HG03457 (cell line): ENCODE measurements at regions not wholly inside any gene's neighbourhood (a gene's known extent, or its start where the extent isn't known, plus 50 kb on each side); places are given as distances from the start of the nearest gene placed in this dataset.

ENCODE experiments used
- ATAC-seq: cut with Tn5 transposase; IDR thresholded peaks from one replicate; pipeline ENCODE4 v1.9.1; 2021; ENCODE audit warnings: moderate number of reproducible peaks; ENCODE audit not compliant: unreplicated experiment

- no peak for ATAC-seq
These were observed 182.6 kb upstream of the THSD7B start for GRCh38 chr2:136582628-136583205.

- ATAC-seq, result no peak
These were observed 193.0 kb upstream of the THSD7B start for GRCh38 chr2:136572335-136572734.

- no peak for ATAC-seq
These were observed 208.1 kb upstream of the THSD7B start for GRCh38 chr2:136557203-136557602.

GRCh38 chr2:136550181-136550580 is 215.2 kb upstream of the THSD7B start:
- ATAC-seq, result no peak

- ATAC-seq, result no peak
These were observed 226.0 kb upstream of the THSD7B start for GRCh38 chr2:136539355-136539754.

GRCh38 chr2:136538489-136538888 is 226.9 kb upstream of the THSD7B start:
- no peak for ATAC-seq

GRCh38 chr2:136534811-136535210 is 230.5 kb upstream of the THSD7B start:
- no peak for ATAC-seq

GRCh38 chr2:136532171-136532570 is 233.2 kb upstream of the THSD7B start:
- ATAC-seq, result no peak

- ATAC-seq, result no peak
These were observed 233.6 kb upstream of the THSD7B start for GRCh38 chr2:136531731-136532130.

- ATAC-seq, result no peak
These were observed 235.2 kb upstream of the THSD7B start for GRCh38 chr2:136530146-136530545.

GRCh38 chr2:136527560-136527959 is 237.8 kb upstream of the THSD7B start:
- no peak for ATAC-seq

GRCh38 chr2:136522724-136523123 is 242.6 kb upstream of the THSD7B start:
- ATAC-seq, result no peak

- ATAC-seq, result no peak
These were observed 247.6 kb upstream of the THSD7B start for GRCh38 chr2:136517716-136518115.

GRCh38 chr2:136510244-136510643 is 255.1 kb upstream of the THSD7B start:
- ATAC-seq, result no peak

GRCh38 chr2:136505462-136505861 is 259.9 kb upstream of the THSD7B start:
- ATAC-seq, result no peak

GRCh38 chr2:136502660-136503059 is 262.7 kb upstream of the THSD7B start:
- no peak for ATAC-seq

- no peak for ATAC-seq
These were observed 267.6 kb upstream of the THSD7B start for GRCh38 chr2:136497709-136498108.

GRCh38 chr2:136496966-136497365 is 268.4 kb upstream of the THSD7B start:
- ATAC-seq, result no peak

GRCh38 chr2:136495636-136496035 is 269.7 kb upstream of the THSD7B start:
- no peak for ATAC-seq

GRCh38 chr2:136492901-136493300 is 272.4 kb upstream of the THSD7B start:
- no peak for ATAC-seq

- no peak for ATAC-seq
These were observed 275.2 kb upstream of the THSD7B start for GRCh38 chr2:136490100-136490499.

GRCh38 chr2:136487421-136487820 is 277.9 kb upstream of the THSD7B start:
- no peak for ATAC-seq

- peak; percentile 53 for ATAC-seq
These were observed 279.2 kb upstream of the THSD7B start for GRCh38 chr2:136486115-136486514.
